HG02970 (cell line): ENCODE measurements at regions not wholly inside any gene's neighbourhood (a gene's known extent, or its start where the extent isn't known, plus 50 kb on each side); places are given as distances from the start of the nearest gene placed in this dataset.

Experiments
- ATAC-seq: cut with Tn5 transposase; IDR thresholded peaks from one replicate; pipeline ENCODE4 v1.9.1; 2021; ENCODE audit warnings: mild to moderate bottlenecking, moderate library complexity, moderate number of reproducible peaks; ENCODE audit not compliant: unreplicated experiment, low FRiP score

DNA sequence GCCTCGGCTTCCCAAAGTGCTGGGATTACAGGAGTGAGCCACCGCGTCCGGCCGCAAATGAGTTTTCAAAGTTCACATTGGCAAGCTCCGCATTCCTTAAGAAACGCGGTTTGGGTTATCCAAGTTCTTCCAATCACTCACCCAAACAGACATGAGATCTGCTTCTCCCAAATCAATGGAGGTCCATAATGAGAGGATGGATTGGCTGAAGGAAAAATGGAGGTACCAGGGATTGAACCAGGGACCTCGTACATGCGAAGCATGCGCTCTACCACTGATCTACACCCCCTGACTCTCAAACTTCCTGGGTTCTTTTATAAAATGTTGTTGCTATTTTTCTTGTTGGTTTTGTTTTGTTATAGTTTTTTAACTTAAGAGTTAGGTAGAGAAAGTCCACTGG, 170.0 kb downstream of the GPX5 start:
- ATAC-seq = no peak

DNA sequence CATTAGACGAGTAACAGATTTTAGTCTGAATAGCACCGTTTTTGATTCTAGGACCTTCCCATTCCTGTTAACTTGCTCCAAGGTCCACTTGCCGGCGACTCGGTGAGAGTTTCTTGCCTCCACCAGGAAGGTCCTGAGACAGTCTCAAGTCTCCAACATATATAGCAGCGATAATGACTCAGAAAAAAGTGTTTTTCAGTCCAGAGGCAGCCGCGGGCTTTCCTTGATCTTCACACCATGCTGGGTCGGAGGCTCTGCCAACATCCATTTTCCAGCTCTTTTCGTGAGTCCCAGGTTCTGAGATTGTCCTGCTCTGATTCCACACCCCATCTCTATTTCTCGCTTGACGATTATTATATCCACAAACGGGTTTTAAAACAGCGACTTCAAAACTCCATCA, 170.5 kb downstream of the GPX5 start:
- ATAC-seq = no peak

DNA sequence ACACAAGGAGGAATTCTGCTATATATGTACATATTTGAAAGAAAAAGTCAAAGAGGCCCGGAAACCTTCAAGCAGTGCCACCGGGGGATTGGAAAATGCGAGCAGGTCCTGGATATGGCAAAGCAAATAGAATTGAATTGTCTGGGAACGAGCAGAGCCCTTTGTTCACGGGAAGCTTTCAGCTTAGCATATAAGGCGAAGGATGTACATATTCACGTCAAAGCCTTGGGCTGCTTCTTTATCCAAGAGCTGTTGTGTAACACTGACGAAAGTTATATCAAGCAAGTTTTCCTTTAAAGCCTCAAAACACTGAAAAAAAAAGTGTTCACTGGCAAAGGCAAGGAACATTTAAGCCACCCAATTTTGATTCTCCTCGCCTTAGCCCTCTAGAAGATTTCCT, 171.0 kb downstream of the GPX5 start:
- no peak for ATAC-seq

DNA sequence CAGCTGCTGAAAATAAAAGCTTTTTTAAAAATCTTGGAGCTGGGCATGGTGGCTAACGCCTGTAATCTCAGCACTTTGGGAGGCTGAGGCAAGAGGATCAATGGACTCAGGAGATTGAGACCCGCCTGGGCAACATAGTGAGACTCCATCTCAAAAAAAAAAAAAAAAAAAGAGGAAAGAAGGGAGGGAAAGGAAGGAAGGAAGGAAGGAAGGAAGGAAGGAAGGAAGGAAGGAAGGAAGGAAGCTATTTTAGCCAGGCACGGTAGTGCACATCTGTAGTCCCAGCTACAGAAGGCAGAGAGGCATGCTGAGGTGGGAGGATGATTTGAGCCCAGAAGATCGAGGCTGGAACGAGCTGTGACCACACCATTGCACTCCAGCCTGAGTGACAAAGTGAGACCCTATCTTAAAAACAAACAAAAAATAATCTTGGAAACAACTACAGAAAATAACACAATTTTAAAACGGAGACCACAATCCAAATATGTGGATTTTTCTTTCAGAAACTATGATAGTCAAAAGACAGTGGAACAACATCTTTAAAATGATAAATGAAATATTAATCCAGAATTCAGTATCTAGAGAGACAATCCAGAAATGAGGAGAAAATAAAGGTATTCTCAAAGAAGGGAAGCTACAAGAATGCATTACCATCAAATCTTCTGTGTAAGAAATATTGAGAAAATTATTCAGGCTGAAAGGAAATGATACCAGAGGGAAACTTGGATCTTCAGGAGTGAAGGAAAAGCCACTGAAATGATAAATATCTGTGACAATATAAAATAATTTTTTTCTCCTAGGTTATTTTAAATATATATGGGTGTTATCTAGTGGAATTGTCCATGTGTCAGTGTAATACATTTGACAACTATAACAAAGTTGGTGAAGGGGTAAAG, 182.0 kb downstream of the GPX5 start:
- ATAC-seq = no peak

DNA sequence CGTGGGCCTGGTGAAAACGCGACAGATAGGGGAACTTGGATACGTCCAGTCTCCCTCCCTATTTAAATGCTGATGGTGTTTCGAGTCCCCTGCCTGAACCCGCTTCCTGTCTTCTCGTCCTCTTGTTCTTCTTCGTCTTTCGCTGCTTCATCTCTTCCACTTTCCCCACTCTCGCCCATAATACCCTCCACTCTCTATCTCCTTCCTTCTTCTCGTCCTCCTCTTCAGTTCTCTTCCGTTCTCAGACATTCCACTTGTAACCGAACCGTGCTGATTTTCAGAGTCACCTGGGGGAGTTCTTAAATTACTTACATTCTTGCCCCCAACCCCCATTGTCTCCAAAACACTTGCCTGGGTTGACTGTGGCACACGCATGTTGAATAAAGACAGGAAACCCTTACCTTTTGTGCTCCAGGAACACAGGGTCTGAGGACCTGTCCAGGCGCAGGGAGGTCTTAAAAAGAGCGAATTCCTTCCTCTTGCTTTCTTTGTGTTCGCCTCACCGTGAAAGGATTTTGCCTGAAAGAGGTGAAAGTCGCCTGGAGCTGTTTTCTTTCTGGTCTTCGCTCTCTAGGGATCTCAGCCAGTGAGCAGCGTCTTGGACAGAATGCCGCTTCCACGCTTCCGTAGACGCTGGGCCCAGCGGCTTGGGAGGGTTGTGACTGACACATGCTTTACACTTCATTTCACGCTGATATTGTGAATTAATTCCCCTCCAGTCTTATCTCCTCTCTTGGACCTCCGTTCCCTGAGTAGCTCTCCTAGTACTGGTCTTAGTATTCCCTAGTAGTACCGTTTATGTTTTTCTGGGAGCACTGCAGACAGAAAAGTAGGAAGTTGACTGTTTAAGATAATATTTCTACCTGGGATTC, 184.0 kb downstream of the GPX5 start:
- ATAC-seq = no peak

DNA sequence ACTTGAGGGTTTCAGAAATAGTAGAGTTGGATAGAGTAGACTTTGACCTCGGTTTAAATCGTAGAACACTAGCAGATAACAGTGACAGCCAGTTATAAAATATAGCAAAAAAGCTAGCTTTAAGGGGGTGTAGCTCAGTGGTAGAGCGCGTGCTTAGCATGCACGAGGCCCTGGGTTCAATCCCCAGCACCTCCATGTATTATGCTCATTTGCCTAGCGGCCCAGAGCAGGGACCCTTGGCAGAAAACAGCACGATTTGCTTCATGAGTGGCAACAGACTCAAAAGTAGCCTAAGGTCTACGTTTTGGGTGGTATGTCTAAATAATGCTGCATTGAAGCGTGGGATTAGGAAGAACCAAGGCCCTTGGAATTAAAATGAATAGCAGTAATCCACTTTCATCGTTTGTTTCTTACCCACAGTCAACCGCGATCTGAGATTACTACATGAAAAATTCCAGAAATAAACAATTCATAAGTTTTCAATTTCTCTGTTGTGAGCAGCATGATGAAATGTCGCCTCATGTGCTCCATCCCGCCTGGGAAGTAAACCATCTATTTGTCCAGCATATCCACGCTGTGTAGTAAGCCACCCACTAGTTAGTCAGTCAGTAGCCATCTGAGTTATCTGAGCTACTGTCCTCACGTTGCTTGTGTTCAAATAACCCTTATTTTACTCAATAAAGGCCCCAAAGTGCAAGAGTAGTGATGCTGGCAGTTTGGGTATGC, 184.9 kb downstream of the GPX5 start:
- ATAC-seq = no peak

DNA sequence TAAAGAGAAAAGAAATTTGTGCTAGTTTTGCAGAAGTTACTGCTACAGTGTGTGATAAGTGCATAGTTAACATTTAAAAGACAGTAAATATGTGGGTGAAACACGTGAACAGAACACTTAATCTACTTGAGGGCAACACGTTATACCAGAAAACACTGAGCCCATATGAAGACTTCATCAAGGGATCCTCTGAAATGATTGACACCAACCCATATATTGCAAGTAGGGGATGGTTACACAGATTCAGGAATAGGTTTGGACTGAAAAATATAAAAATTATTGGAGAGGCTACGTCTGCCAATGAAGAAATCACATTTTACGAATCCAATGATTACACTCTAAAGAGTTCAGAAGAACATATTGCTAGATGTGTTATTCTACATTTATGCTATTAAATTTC, 185.6 kb downstream of the GPX5 start:
- no peak for ATAC-seq

DNA sequence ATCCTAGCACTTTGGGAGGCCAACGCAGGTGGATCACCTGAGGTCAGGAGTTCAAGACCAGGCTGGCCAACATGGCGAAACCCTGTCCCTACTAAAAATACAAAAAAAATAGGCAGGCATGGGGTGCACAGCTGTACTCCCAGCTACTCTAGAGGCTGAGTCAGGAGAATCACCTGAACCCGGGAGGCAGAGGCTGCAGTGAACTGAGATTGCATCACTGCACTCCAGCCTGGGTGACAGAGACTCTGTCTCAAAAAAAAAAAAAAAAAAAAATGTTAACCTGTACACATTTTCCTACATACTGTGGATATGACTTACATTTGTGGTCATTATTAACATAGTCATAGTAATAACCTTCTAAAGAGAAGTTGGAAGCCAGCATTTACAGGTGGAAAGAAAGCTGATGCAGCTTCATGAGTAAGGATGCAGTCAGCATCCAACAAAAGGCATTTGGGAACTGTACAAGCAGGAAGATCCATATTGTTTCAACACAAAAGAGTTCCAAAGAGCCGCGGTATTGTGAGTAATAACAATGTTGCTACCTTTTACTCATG, 186.2 kb downstream of the GPX5 start:
- no peak for ATAC-seq

DNA sequence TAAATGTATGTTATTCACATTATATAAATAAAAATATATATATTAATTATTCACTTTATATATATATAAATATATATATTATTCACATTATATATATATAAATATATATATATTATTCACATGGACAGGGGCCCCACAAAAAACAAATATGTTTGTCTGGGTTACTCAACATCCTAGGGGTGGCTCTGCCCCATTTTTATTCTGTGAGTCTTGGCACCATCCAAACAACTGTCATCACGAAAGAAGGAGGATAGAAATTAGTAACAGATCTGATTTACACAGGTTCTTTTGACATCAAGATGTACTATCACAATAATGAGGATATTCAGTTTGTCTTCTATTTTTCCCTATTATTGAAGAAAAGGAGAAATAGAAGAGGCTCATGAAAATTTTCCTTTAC, 187.3 kb downstream of the GPX5 start:
- no peak for ATAC-seq

DNA sequence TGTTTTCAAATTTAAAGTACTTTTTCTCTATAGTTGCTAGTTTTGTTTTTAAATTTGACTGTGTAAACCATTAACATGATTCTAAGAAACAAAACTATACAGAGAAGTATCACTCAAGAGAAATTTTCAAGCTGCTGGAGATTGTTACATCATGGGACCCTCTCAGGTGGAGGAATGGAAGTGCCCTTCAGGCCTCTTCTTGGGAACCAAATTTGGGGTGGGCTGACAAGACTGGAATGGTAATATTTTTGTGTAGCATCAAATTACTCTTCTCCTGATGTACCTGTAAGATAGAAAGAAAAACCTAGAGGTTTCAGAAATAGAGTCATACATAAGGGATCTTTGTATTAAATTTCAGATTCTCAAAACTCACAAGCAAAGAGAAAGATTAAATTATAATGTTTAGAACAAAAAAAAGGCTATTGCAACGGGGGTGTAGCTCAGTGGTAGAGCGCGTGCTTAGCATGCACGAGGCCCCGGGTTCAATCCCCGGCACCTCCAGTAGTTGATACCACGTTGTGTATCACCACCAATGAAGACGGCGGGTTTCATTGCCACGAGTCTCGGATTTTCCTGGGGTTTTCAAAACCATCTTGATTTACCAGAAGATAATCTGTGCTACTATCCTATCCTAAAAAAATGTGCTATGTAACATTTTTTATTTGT, 193.7 kb downstream of the GPX5 start:
- ATAC-seq = no peak

DNA sequence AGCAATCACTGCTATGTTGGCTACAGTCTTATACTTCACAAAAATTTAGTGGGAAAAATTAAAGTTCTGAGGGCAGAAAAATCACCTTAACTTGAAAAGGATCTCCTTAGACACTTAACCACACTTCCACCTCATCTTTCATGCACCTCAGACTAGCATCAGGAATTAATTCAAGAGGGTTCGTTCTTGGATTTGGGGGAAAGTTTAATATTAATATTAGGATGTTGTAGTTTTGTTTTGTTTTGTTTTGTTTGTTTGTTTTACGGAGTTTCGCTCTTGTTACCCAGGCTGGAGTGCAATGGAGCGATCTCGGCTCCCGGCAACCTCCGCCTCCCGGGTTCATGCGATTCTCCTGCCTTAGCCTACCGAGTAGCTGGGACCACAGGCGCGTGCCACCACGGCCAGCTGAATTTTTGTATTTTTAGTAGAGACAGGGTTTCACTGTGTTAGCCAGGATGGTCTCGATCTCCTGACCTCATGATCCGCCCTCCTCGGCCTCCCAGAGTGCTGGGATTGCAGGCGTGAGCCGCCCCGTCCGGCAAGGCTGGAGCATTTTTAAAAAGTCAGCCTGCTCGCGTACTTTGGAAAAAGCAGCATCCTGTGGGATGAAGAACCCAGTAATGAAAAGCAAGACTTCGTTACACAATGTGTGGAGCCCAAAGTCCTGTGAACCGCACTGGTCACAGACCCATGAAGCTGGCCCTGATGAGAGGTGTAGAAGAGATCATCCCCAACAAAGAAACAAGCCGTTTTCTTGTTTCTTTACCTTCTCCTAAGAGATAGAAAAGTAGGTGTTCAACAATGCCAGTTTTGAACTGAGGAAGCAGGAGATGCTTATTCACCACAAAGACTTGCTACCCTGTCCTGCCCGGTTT, 194.9 kb downstream of the GPX5 start:
- ATAC-seq = no peak

DNA sequence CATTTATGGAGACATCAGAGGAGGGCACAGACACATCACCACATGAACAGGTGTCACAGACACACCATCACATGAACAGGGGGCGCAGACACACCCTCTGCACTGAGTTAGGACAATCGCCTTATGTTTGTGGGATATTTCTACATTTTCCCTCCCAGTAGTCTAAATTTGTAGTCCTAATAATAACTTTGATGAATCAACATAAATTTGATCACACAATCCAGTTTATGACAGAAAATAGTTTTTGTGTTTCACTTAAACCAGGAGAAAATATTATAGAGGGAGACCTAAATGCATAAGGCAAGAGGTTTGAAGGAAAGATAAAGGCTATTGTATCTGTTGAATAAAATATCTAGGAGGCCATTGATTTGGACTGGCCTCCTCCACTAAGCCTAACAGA, 195.7 kb downstream of the GPX5 start:
- ATAC-seq = no peak

DNA sequence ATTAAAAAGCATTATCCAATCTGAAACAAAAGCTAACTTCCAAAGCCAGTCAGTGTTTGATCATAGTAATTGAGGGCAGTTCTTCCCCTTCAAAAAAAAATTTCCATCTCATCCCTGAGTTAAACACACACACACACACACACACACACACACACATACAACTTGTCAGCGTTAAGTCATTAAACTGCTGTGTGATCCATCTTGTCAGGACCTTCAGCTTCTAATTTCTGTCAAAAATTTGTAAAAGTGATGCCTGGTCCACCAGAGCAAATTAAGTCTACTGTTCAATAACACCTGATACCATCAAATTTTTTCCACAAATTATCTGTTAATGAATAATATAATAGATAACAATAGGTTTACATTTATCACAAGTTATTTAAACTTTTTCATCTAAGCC, 198.7 kb downstream of the GPX5 start:
- ATAC-seq = no peak

DNA sequence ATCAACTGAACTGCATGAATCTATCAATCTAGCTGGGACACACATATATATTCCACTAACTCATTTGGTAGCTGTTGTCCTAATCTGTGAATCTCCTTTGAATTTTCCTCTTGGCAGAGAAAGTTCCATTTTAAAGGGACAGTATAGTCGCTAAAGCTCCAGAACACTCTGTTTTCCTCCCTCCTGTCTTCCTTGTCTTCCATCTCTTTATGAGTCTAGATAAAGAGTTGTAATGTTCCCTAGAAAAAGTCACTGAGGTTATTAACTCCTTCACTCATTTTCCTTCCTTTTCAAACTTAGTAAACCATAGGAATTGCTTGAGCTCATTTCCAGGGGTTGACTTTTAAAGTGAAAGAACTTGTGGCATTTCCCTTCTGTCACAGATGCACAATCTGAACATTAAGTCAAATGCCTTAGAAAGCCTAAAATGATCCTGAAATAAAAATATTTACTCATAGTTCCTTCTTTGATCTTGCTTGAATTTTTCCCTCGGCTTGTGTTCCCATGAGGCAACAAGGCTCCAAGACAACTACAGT, 198.4 kb downstream of the TRIM27 start:
- no peak for ATAC-seq

DNA sequence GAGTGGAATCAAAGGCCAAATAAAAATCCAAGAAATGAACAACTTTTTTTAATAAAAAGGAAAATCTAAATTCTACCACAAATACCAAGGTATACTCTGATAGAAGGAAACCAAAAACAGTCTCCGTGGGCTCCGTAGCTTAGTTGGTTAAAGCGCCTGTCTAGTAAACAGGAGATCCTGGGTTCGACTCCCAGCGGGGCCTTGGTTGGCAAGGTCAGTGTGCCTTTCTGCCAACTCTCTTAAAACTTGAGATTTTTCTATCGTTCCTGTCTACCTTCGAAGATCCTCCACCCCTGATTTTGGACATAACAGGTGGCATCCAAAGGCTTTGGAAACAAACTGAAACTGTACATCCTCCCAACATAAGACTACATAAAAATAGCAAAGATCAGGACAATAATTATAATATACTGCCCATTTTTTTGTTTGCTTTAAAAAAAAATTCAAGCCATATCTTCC, 197.9 kb downstream of the TRIM27 start:
- ATAC-seq = no peak

DNA sequence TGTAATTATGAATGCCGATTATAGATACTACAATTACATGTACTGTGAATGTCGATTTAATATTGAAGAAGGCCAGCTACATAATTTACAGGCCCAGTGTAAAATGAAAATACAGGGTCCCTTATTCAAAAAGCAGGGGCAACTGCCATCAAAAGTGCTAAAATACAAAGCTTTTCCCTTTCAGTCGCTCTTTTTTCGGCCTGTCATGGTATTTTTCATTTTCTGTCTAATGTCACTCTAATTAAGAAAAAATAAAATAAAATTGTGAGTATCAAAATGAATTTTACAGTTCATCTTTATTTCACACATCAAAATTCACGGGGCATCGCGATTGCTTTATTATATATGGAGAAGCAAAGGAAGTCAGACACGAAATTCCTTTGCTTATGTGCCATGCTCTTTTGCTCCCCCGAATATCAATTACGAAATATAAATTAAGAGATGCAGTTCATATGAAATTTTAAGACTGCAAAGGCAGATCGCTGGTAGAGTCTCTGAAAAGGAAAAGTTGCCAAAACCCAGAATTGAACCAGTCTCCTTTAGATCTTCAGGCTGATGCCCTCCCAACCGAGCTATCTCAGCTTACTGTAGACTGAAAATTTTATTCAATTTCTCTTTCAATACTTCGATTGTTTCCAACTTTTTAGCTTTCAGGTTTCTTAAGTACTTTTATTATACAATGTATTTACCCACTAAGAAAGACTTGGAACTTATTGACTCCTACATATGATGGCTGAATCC, 197.0 kb downstream of the TRIM27 start:
- ATAC-seq = no peak

DNA sequence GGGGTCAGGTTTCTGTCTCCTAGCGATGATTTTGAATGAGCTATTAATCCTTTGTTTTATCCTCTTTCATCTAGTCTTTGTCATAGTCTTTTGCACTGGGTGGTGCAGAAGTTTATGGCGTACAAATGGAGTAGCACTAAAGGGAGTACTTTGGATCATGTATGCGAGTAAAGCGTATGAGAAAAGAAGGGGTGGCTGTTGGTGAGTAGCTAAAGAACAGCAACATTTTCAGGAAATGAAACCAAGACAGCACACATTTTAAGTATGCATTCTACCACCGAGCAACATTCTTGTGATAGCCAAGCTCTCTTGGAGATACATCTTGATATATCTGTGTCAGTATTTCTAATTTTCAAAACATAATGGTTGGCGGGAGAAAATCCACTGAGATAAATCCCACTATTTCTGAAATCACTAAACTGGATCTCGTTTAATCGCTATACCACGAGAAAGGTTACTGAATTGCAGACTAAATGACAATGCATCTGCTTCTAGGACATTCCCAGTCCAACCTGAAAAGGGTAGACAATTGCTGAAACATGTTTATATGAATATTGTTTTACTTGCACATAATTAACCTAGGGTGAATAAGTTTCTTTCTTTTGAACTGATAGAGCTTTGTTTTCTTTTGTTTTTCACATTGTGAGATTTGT, 196.1 kb downstream of the TRIM27 start:
- no peak for ATAC-seq
